BJ (cell line): ENCODE measurements at regions not wholly inside any gene's neighbourhood (a gene's known extent, or its start where the extent isn't known, plus 50 kb on each side); places are given as distances from the start of the nearest gene placed in this dataset.

Source experiments
- CTCF ChIA-PET: fragments of 350-600 bp; formaldehyde crosslinking; extraction: SDS; loops from one replicate; lab custom pipeline; 2021; ENCODE audit warnings: antibody characterized with exemption, inconsistent platforms; lab: Yijun Ruan, JAX
- POLR2A ChIA-PET: fragments of 300-600 bp; sonication (Branson Sonifier 250); formaldehyde crosslinking; extraction: SDS; loops from one replicate; lab custom pipeline; 2021; ENCODE audit warnings: antibody characterized with exemption; lab: Charles Lee
- DNase-seq: peaks from one replicate; pipeline ENCODE4 v3.0.0-alpha.2; 2011; ENCODE audit warnings: low read depth
- H3K27me3 ChIP-seq: 2 replicates; pipeline ENCODE4 v1.6.0; 2011; ENCODE audit warnings: low read length; ENCODE audit not compliant: control insufficient read depth, insufficient read depth
- H3K36me3 ChIP-seq: 2 replicates; pipeline ENCODE4 v1.5.1; 2011; ENCODE audit warnings: low read length; ENCODE audit not compliant: control insufficient read depth, insufficient read depth
- H3K4me3 ChIP-seq: 2 replicates; pipeline ENCODE4 v1.5.1; 2011; ENCODE audit warnings: low read depth, mild to moderate bottlenecking, control low read depth, low read length
- TF ChIP-seq, protein P1 (sequence below): IDR thresholded peaks from 2 replicates; pipeline ENCODE4 v1.5.1; 2011; ENCODE audit warnings: low read depth, mild to moderate bottlenecking, control low read depth, inconsistent platforms, low read length, moderate library complexity; ENCODE audit not compliant: insufficient read depth

DNA sequence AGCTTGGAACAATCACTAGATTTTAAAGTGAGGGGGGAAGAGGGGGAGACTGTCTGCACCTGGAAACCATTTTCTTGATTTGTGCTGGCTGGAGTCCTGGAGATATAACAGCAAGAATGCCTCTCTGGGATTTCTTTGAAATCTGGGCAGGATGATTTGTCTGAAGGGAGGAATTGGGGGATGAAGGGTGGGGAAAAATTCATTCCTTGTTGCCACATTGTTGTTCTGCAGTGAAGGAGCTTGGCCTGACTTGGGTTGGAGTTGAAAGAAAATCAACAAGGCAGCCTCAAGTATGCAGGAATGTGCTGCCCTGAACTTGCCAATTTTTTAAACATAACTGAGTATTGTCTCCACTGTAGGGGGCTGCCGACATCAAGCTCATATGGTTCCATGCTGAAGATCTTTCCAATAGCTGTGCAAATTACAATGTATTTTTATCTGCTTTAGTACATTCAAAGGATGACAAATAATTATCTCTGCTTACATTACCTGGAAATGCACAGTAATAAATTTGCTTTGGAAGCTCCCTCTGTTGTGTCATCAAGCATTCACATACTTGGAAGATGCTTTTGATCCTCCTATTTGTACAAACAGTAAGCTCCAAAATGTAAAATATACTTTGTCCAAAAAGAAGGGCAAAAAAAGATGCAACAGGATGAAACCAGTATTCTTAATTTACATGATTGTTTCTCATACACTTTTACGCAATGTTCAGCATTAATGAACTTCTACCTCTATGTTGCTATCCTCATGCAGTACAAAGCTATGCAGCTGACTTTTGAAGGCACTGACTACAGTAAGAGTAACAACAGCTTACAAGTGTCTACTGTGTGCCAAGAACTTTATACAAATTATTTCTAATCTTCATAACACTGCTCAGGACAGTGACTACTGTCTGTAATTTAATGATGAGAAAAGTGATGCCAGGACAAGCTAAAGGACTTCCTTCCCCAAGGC is 627.9 kb upstream of the KLF12 start:
- DNase-seq, result no peak
- POLR2A ChIA-PET, result interaction anchor here (0.6 kb wide), 1 partner anchor 187 kb away, joined by 3 read pairs; no protein-coding TSS in a partner anchor
- Histone ChIP-seq H3K36me3 (no peaks in the 10 kb centered on the region), H3K27me3 (no peaks in the 10 kb centered on the region; the same call in 1 of the 2 replicates), H3K4me3 (no peak overlapping the region)
- CTCF ChIA-PET, result interaction anchor here (1.4 kb wide), 1 partner anchor 458 kb away, joined by 7 read pairs; no protein-coding TSS in a partner anchor
- TF ChIP-seq, protein P1, sequence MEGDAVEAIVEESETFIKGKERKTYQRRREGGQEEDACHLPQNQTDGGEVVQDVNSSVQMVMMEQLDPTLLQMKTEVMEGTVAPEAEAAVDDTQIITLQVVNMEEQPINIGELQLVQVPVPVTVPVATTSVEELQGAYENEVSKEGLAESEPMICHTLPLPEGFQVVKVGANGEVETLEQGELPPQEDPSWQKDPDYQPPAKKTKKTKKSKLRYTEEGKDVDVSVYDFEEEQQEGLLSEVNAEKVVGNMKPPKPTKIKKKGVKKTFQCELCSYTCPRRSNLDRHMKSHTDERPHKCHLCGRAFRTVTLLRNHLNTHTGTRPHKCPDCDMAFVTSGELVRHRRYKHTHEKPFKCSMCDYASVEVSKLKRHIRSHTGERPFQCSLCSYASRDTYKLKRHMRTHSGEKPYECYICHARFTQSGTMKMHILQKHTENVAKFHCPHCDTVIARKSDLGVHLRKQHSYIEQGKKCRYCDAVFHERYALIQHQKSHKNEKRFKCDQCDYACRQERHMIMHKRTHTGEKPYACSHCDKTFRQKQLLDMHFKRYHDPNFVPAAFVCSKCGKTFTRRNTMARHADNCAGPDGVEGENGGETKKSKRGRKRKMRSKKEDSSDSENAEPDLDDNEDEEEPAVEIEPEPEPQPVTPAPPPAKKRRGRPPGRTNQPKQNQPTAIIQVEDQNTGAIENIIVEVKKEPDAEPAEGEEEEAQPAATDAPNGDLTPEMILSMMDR, result no peak

DNA sequence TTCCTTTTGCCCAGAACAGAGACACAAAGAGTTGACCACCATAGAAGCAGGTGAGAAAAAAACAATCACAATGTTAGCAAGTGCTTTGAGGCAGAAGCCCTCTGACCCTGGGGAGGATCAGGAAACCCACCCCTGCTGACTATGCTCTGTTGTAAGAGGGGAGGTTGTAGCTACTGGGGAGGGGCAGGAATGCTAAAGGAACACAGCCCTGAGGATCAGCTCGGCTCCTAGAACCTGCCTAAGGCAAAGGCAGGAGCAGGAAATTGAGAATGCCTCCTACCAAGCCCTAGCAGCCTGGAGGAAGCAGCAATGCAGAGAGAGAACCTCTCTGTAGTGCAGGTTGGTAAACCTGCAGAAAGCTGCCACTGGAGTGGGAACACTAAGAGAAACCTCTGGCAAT is 624.0 kb upstream of the KLF12 start:
- no peak for DNase-seq
- Histone ChIP-seq H3K4me3 (no peak overlapping the region), H3K36me3 (no peaks in the 10 kb centered on the region), H3K27me3 (no peaks in the 10 kb centered on the region)
- TF ChIP-seq, protein P1, result no peak
- POLR2A ChIA-PET, result no interaction called here
- CTCF ChIA-PET, result no interaction called here

DNA sequence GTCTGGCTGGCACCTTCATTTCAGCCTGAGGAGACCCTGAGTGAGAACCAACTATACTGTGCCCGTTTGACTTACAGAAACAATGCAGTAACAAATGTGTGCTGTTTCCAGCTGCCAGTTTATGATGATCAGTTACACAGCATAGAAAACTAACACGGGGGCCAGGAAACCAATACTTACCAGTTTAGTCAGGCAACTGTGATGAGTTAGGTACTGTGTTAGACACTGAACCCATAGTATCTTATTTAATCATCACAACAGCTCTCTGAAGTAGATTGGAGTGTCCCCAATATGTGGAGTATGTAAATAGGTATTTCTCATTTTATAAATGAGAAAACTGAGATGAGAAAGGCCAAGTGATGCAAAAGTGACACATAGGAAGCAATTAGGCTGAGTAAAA is 620.9 kb upstream of the KLF12 start:
- ChIA-PET POLR2A (no interaction called here), CTCF (no interaction called here)
- TF ChIP-seq, protein P1, result no peak
- no peak for DNase-seq
- no peaks in the 10 kb centered on the region for H3K27me3 ChIP-seq
- H3K4me3 ChIP-seq, result no peak overlapping the region
- no peaks in the 10 kb centered on the region for H3K36me3 ChIP-seq

DNA sequence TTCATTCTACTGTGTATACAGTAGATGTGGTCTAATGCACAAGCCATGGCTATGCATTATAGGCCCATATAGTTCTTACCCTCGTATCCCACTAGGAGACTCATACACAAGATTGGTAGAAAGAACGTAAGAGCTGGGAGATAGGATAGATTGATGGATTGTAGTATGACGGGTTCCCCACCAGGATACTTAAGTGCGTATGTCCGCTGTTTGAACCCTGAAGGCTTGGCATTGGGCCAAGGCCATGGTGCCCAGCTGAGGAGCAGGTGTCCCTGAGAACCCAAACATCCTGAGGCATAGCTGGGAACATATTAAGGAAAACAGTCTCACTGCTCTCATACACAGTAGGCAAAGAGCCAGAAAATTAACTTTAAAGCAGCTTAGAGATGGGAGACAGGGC is 617.5 kb upstream of the KLF12 start:
- TF ChIP-seq, protein P1, result no peak
- ChIA-PET POLR2A (no interaction called here), CTCF (interaction anchor here (1.0 to 1.3 kb wide), 3 partner anchors 8 to 13 kb away, joined by 3 to 4 read pairs (median 3); no protein-coding TSS in a partner anchor)

DNA sequence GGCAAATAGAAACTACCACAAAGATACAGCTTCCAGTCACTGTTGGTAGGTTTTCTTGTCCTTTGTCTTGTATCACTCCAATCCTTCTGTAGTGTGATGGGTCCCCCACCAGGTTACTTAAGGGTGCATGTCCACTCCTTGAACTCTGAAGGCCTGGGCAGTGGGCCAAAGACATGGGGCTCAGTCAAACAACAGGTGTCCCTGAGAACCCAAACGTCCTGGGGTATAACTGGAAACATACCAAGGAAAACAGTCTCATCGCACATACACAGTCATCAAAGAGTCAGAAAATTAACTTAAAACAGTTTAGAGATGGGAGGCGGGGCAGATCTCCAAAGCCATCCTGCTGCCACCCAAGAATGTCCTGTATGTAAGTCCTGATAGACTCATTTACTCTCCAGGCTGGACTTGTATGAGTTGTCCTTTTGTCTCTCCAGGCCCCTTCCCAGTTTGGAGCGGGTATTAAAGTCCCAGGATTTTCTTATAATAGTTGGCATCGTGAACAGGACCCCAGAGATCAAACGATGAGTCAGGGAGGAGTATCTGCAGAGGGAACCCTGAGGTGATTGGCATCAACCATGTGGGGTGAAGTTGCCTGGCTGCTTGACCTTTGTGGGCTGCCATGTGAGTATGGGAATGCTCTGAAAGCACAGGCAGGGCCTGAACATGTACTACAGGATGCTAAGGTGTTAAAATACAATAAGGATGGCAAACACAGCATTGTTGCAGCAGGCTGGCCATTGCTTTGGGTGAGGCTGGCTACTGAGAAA is 613.2 kb upstream of the KLF12 start:
- Histone ChIP-seq H3K36me3 (no peaks in the 10 kb centered on the region), H3K4me3 (no peak overlapping the region), H3K27me3 (no peaks in the 10 kb centered on the region)
- CTCF ChIA-PET, result interaction anchor here (0.5 kb wide), 2 partner anchors 77 to 464 kb away, joined by 3 read pairs; no protein-coding TSS in a partner anchor
- TF ChIP-seq, protein P1, result no peak
- DNase-seq, result no peak
- POLR2A ChIA-PET, result no interaction called here

More for the DNA sequence above, 617.5 kb upstream of the KLF12 start:
- Histone ChIP-seq H3K36me3 (no peaks in the 10 kb centered on the region), H3K4me3 (no peak overlapping the region), H3K27me3 (no peaks in the 10 kb centered on the region)
- DNase-seq, result no peak
